Amniotic epithelial cell (primary cell): ENCODE measurements at regions not wholly inside any gene's neighbourhood (a gene's known extent, or its start where the extent isn't known, plus 50 kb on each side); places are given as distances from the start of the nearest gene placed in this dataset.
A peak's percentile ranks its signal among the peaks of the same experiment; 100 is the strongest.

Experiments used
- DNase-seq: peaks from one replicate; pipeline ENCODE4 v3.0.0-alpha.2; 2010; ENCODE audit warnings: low read depth

- DNase-seq, result no peak
Observed at GRCh38 chrX:69083801-69084200, 81.5 kb downstream of the PJA1 start.

GRCh38 chrX:69083361-69083760 is 81.9 kb downstream of the PJA1 start:
- no peak for DNase-seq

GRCh38 chrX:69082753-69083150 is 82.5 kb downstream of the PJA1 start:
- DNase-seq, result no peak

GRCh38 chrX:69082055-69082752 is 83.0 kb downstream of the PJA1 start:
- no peak for DNase-seq

- DNase-seq, result no peak
Observed at GRCh38 chrX:69080855-69081465, 84.3 kb downstream of the PJA1 start.

GRCh38 chrX:69079268-69079667 is 86.0 kb downstream of the PJA1 start:
- peak; percentile 34 for DNase-seq

GRCh38 chrX:69077895-69078455 is 87.3 kb downstream of the PJA1 start:
- DNase-seq, result no peak

GRCh38 chrX:69076088-69076487 is 89.2 kb downstream of the PJA1 start:
- no peak for DNase-seq

GRCh38 chrX:69074726-69075125 is 90.5 kb downstream of the PJA1 start:
- no peak for DNase-seq

- DNase-seq, result no peak
Observed at GRCh38 chrX:69073721-69074120, 91.5 kb downstream of the PJA1 start.

- no peak for DNase-seq
Observed at GRCh38 chrX:69073241-69073640, 92.0 kb downstream of the PJA1 start.

- no peak for DNase-seq
Observed at GRCh38 chrX:69072486-69073006, 92.7 kb downstream of the PJA1 start.

- no peak for DNase-seq
Observed at GRCh38 chrX:69070949-69071650, 94.2 kb downstream of the PJA1 start.

GRCh38 chrX:69069876-69070275 is 95.4 kb downstream of the PJA1 start:
- no peak for DNase-seq

GRCh38 chrX:69069086-69069445 is 96.2 kb downstream of the PJA1 start:
- no peak for DNase-seq

- no peak for DNase-seq
Observed at GRCh38 chrX:69068301-69069085, 96.8 kb downstream of the PJA1 start.

- DNase-seq, result no peak
Observed at GRCh38 chrX:69067841-69068240, 97.4 kb downstream of the PJA1 start.

GRCh38 chrX:69066966-69067525 is 98.2 kb downstream of the PJA1 start:
- peak; percentile 39 for DNase-seq

- DNase-seq, result no peak
Observed at GRCh38 chrX:69066021-69066757, 99.1 kb downstream of the PJA1 start.

GRCh38 chrX:69065451-69065850 is 99.8 kb downstream of the PJA1 start:
- peak; percentile 67 for DNase-seq

GRCh38 chrX:69063486-69063885 is 101.8 kb downstream of the PJA1 start:
- DNase-seq, result no peak
